ENCODE measurements at regions not wholly inside any gene's neighbourhood (a gene's known extent, or its start where the extent isn't known, plus 50 kb on each side); places are given as distances from the start of the nearest gene placed in this dataset.

DNA sequence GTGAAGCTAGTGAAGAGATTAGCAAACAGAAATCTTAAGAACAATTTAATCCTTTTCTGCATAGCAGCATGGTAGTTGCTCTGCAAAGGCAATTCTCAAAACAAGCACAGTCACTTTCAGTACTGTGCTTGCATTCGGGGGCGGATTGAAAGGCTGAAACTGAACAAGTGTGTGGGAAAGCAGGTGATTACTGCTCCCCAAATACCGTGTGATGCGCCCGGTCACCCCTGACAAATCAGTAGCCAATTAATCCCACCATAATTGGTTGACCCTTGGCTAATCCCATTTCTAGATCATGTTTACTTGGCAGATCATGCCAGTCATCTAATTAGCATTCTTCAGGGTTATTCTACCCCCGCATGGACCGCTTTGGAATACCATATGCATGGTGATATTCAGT, 76.5 kb upstream of the ADRB1 start:
- DNase-seq, result no peak

DNA sequence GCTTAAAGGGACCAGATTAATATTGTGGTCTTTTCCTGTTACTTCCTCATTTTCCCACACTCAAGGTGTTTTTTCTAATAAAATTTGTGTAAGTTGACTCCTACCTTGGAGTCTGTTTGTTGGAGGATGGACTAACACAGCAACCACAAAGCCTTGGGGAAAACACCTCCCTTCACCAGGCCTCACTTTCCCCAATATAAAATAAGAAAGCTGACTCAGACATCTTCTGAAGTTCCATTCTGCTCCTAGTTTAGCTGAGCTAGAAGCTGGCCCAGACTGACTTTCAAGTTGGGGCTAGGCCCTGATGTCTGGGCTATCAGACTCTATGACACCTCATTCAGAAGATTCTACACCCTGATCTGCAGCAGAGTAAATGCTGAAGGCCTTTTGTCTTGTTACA, 73.0 kb upstream of the ADRB1 start:
- no peak for DNase-seq

DNA sequence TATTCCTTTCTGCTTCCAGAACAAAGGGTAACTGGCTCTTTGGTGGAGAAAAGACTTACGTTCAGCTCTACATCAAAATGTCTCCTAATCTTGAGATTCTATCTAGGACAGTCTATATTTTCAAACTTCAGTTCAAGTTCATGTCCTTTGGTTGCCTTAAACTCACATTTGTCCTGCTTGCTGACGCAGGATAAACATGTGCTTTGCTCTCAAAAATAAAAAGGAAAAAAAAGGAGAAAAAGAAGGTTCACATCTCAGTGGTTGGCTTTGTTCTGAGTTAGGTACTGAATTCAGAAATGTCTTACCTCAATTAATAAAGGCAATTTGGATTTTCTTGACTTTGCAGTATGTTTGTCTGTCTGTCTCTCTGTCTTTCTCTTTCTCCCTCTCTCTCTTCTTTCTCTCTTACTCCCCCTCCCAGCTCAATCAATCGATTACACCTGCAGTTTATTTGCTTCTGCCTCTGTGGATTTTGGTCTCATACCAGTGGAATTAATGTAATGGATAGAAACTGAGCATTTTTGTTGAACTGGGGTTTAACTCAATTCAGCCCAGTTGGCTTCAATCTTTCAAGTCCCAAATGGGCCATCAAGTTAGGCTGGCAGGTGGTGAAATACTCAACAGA, 72.2 kb upstream of the ADRB1 start:
- no peak for DNase-seq

DNA sequence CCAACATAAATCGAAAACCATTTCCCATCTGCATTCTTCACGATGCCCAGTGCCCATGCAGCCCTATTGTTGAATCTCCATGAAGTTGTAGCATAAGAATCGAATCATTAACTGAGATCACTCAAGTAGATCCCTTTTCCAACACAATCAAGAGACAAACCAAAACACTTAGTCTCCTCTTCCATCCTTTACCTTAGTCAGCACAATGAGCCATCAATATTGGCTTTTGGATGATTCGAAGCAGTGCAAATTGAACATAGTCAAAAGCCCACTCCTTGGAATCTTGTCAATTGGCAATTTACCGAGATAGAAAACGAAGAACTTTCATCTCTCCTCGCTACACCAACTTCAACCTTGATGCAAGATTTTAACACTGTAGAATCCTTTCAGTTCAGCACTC, 66.5 kb upstream of the ADRB1 start:
- DNase-seq, result no peak

DNA sequence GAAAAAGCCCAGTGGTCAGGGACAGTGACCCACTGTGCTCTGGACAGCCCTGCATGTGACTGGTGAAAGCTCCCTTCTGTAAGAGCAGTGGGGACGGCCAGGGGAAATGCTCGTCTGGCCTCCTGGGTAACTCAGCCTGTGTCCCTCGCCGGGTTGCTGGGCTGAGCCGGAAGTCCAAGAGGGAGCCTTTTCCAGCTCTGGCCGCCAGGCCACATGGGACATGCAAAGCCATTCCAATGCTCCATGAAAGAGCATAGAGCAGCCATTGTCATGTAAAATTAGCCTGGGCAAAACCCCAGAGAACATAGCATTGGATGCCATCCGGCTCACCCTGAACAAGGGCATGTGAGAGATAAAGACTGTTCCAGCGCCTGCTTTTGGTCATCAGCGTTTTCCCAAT, 64.9 kb upstream of the ADRB1 start:
- DNase-seq, result no peak

DNA sequence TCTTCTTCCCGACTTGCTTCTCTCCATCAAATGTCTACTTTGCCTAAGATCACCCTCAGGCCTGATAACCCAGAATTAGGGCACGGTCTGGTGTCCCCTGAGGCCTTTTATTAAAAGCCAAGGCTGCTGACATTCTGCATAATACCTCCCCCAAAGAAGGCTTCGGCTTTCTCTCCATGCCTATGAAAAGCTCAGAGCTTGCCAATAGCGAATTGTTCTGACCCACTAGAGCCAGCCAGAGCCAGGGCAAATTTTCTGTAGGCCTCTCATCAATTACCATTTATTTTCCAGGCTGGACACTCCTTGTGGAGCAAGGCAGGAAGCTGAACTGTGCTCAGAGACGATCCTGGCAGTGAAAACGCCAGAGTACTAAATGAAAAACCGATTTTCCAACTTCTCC, 64.3 kb upstream of the ADRB1 start:
- no peak for DNase-seq

DNA sequence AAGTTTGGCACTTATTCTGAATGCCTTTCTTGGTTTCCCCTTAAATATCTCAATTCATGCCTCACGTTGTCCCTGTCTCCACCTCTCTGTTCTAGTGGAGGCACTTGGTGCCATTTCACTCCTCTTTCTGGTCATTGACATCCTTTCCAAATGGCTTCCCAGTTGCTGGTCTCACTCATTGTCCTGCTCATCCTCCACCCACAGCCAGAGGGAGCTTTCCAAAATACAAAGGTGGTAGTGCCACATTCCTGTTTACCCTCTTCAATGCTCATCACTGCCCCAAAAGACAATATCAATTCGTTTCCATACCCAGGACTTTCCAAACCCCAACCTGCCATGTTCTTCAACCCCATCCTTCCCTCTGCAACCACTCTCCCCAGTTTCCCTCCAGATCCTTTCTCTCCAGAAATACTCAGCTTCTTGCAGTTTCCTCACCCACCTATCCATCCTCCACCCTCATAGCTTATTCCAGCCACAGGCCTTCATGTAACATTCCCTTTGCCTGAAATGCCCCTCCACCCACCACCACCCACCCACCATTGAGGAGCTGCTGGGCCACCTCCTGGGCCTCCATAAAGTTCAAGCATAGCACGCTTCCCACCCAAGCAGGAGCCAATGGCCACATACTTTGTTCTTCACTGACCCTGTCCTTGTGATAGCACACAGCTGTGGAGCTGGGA, 63.1 kb upstream of the ADRB1 start:
- no peak for DNase-seq

DNA sequence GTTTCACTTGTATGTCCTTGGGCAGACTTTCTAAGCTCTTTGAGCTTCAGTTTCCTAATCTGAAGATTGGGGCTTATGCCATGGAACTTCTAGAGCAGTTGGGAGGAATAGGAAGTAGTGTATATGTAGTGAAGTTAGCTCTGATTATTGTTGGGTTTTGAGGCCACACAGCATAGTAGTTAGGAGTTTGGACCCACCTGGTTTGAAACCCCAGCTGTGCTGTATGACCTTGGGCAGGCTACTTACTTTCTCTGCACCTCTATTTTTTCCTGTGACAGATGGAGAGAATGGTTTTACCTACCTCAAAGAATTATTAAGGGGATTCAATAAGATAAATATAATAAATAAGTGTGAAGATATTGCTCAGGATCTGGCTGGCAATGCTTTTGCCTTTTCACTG, 61.4 kb upstream of the ADRB1 start:
- no peak for DNase-seq

DNA sequence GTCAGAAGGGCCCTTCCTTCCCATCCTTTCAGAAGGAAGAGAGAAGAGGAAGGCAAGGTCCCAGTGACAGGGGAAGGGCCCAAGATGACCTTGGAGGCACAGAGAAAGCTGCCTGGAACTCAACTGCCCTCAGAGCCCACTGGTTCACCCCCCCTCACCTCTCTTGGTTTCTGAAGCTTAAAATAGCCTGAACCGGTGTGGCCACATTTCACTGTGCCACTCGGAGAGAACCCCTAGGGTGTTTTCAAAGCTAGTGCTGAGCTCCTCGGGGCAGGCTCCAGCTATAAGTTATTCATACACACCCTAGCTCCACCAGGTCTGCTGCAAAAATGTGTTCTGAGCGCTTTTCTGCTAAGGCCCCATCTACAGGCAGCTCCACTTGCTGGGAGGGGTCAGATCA, 60.9 kb upstream of the ADRB1 start:
- DNase-seq, result no peak

DNA sequence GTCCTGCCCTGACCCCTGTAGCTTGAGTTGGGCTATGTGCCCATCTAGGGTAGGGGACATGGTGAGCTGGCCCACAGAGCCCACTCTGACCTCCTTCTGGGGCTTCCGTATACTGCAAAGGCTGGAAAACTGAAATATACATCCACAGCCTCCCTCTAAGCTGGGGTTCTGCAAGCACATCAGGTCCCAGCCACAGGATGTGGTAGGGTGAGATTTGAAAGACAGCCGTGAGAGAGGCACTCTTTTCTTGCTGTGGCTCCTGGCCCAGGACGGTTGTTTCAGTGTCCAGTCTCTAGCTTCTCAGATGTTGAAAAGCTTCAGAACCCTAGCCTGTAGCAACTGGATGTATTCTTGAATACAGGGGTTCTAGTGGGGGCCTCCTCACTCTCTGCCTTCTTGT, 60.1 kb upstream of the ADRB1 start:
- DNase-seq, result no peak

DNA sequence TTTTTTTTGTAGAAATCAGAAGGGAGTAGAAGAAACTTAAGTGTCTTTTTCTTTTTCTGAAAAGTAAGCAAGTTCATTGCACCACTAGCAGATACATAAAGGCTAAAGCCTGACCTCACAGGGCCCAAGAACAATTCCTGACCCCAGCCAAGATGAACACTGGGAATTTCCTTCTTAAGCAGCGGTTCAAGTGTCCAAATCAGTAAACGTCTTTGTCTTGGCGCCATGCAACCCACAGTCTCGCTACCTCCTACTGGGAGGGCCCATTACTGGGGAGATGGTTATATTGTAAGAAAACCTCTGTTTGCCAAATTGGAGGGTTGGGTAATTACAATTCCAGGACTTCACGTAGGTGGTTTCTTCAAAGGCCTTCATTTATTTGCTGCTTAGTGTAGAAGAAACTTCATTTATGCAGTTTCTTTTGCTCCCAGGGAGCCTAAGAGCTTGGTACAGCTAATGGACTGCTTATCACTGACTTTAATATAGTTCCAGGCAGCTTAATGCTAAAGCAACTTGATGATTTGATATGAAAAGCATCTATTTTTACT, 58.3 kb upstream of the ADRB1 start:
- no peak for DNase-seq

DNA sequence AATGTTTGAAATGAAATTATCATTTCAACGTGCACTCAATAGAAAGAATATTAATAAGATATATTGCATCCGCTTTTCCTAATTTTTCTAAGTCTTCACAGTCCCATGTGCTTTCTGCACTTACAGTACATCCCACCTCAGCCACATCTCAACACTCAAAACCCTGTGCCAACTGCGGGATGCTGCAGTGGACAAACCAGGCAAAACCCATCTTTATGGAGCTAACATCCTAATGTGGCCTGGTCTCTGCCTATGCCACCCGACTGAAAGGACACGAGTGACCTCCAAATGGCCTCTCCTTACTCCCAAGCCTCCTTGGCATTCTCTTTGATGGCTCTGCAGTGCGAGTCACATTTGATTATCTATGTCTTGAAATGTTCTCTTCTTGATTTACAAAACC, 57.4 kb upstream of the ADRB1 start:
- DNase-seq, result no peak

DNA sequence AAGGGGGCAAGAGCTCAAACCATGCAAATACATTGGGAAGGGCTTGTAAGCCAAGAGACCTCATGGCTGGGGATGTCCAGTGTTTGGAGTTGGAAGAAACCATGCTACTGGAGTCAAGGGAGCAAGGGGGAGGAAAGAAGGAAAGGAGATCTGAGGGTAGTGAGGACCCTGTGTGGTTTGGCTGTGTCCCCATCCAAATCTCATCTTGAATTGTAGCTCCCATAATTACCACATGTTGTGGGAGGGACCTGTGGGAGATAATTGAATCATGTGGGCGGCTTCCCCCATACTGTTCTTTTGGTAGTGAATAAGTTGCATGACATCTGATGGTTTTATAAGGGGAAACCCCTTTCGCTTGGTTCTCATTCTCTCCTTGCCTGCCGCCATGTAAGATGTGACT, 56.5 kb upstream of the ADRB1 start:
- no peak for DNase-seq

DNA sequence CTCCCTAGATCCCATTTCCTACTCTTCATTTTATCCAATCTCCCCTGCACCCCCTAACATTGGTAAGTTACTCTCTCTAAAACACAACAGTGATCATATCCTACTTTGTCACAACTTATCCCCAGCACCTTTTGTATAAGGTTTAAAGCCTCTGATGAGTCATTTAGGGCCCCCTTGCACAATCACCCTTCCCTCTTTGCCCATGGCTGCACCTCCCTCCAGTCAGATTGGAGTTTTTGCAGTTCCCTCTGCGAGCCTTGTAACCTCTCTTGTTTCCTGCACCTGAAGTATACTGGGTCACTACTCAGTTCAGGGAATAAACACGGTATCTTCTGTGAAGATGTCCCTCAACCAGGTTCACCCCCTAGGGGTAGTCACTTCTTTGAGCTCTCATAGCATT, 55.9 kb upstream of the ADRB1 start:
- no peak for DNase-seq

DNA sequence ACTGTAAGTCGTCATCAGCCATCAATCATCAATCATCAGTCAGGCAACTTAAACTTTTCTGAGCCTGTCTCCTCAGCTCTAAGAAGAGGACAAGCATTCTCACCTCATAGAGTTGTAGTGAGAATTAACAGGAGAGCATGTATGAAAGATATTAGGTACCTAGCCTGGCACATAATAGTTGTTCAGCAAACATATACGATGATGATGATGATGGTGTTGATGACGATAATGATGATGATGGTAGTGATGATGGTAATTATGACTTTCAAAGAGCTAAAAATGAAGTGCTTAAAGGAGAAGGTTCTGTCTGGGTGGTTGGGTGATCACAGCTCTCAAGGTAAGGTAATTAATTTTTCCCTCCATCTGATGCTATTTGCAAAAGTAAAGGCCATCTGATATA, 55.1 kb upstream of the ADRB1 start:
- DNase-seq, result no peak

DNA sequence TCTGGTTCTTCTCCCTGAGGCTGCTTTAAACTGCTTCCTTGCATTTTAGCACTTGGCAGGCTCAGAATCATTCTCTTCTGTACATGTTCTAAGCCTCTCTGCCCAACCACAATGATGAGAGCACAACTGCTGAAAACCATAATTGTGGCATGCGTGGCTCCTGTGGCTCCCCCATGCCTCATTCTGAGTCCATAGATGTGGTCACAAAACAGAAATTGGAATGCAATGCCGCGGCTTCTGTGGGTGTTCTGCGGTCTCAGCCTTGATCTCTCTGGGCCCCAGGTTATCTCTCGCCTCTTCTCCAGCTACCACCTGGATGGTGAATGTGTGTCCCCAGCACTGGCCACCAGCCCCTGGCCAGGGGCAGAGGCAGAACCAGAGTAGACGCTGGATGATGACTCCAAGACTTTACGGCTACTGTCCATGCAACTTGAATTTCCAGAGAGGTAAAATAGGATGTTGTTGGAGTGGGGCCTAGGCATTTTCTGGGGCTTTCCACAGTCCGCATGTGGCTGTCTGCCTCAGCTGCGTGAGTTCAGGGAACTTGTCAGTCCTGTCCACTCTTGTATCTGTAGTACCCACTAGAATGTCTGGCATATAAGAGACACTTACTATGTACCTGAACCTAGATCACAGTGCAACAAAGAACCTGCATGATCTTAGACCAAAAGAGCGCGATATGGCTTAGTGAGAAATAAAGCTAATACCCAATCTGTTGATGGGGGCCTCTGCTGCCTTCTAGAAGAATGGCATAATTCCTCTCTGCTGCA, 52.4 kb upstream of the ADRB1 start:
- peak; percentile 40 for DNase-seq

DNA sequence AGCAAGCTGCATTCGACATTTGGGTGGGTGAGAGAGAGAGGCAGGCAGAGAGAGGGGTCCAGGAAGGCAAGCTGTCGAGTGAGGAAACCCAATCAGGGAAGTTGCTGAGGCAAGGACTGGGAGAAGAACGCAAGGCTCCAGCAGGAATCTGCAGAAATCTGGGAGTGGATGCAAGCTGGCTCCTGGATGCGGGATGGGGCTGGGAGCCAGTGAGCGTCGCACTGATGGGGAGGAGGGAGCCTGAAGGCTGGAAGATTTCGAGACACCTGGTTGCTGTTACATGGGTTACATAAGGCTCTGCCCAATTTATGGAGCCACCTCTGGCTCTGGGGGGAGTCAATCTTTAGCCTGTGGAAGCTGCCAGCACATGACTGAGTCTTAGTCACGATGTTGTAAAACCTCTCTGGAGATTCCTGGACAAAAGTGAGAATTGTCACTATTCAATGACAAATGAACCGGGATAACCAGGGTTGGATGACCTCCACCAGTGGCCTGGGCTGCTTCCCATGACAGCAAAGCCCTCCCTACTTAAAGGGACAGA, 51.1 kb upstream of the ADRB1 start:
- no peak for DNase-seq

DNA sequence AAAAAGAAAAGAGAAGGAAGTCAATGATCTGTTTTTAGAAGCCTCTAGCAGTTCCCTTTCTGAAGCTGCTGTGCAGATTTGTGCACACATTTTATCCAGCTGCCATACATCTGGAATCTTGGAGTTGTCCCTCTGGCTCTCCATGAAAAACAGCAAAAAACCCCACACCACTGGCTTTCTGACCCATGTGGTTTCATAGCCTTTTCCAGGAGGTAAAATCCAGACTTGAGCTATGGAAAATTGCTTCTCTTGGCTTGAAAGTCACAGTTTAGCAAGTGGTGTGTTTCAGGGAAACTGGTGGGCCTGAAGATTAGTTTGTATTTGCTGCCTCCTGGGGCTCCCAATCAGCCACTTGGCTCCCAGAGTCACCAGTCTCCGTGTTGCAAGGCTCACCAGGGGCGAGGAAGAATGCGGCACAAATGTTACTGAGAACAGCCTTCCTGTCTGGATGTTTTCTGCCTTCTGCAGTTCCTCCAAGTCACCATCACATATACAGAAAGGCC, 50.1 kb upstream of the ADRB1 start:
- DNase-seq, result peak; percentile 19

Measured in fibroblast of upper back skin (primary cell).